OCI-LY1 (cell line): ENCODE measurements at regions not wholly inside any gene's neighbourhood (a gene's known extent, or its start where the extent isn't known, plus 50 kb on each side); places are given as distances from the start of the nearest gene placed in this dataset.
"Not testable (repeated sequence)": the region's sequence is repeated elsewhere in the genome, so short reads cannot be mapped to it uniquely, and the experiment has no call there.

Experiments
- H2AFZ ChIP-seq: fragments of 200-600 bp; sonication (generic), shearing (Covaris generic); 2 replicates; pipeline ENCODE4 v1.6.0; 2014; ENCODE audit warnings: antibody characterized with exemption, mild to moderate bottlenecking, low read length
- H3F3A ChIP-seq: fragments of 200-600 bp; sonication (generic), shearing (Covaris generic); 2 replicates; pipeline ENCODE4 v1.6.0; 2014; ENCODE audit warnings: mild to moderate bottlenecking, antibody characterized with exemption, low read length, moderate library complexity; ENCODE audit not compliant: insufficient read depth
- H3K27ac ChIP-seq: fragments of 200-600 bp; sonication (generic); 2 replicates; pipeline ENCODE4 v1.5.1; 2014; ENCODE audit warnings: low read length, mixed run types, mild to moderate bottlenecking, low read depth; ENCODE audit not compliant: poor library complexity, severe bottlenecking
- H3K27me3 ChIP-seq: fragments of 200-600 bp; sonication (generic); 2 replicates; pipeline ENCODE4 v1.6.0; 2014; ENCODE audit warnings: antibody characterized with exemption, mild to moderate bottlenecking, low read length, moderate library complexity; ENCODE audit not compliant: insufficient read depth
- H3K36me3 ChIP-seq: fragments of 200-600 bp; sonication (generic); 2 replicates; pipeline ENCODE4 v1.6.1; 2014; ENCODE audit warnings: mild to moderate bottlenecking, antibody characterized with exemption, low read length, moderate library complexity, mixed read lengths; ENCODE audit not compliant: insufficient read depth
- H3K4me1 ChIP-seq: fragments of 200-600 bp; sonication (generic); 2 replicates; pipeline ENCODE4 v1.5.1; 2014; ENCODE audit warnings: mild to moderate bottlenecking, low read length, moderate library complexity; ENCODE audit not compliant: insufficient read depth, severe bottlenecking
- H3K4me2 ChIP-seq: fragments of 200-600 bp; sonication (generic), shearing (Covaris generic); 2 replicates; pipeline ENCODE4 v1.6.1; 2014; ENCODE audit warnings: low read length
- H3K4me3 ChIP-seq: fragments of 200-600 bp; sonication (generic); 2 replicates; pipeline ENCODE4 v1.5.1; 2014; ENCODE audit warnings: low read length, low read depth, mild to moderate bottlenecking, mixed read lengths; ENCODE audit not compliant: poor library complexity, severe bottlenecking
- H3K79me2 ChIP-seq: fragments of 200-600 bp; shearing (Covaris generic); 2 replicates; pipeline ENCODE4 v1.6.1; 2016; ENCODE audit warnings: mixed run types, low read length, mixed read lengths; ENCODE audit not compliant: insufficient read depth
- H3K9ac ChIP-seq: fragments of 200-600 bp; sonication (generic), shearing (Covaris generic); 2 replicates; pipeline ENCODE4 v1.6.1; 2014; ENCODE audit warnings: mild to moderate bottlenecking, low read length, mixed read lengths
- H3K9me2 ChIP-seq: fragments of 200-600 bp; sonication (generic), shearing (Covaris generic); 2 replicates; pipeline ENCODE4 v1.6.1; 2014; ENCODE audit warnings: low read depth, mild to moderate bottlenecking, low read length, mixed read lengths
- H3K9me3 ChIP-seq: fragments of 200-600 bp; shearing (Covaris generic); 2 replicates; pipeline ENCODE4 v1.6.1; 2014; ENCODE audit warnings: low read length, mixed read lengths
- H4K20me1 ChIP-seq: fragments of 200-600 bp; sonication (generic), shearing (Covaris generic); 2 replicates; pipeline ENCODE4 v1.6.0; 2016; ENCODE audit warnings: mild to moderate bottlenecking, low read length; ENCODE audit not compliant: insufficient read depth
- CTCF ChIP-seq: fragments of 200-600 bp; sonication (generic), shearing (Covaris generic); IDR thresholded peaks from 2 replicates; pipeline ENCODE4 v1.5.1; 2017; ENCODE audit warnings: mild to moderate bottlenecking, antibody characterized with exemption, low read length, moderate library complexity, mixed read lengths
- EZH2 ChIP-seq: fragments of 200-600 bp; sonication (generic), shearing (Covaris generic); IDR thresholded peaks from 2 replicates; pipeline ENCODE4 v1.8.0; 2017; ENCODE audit warnings: borderline replicate concordance, mixed run types, mild to moderate bottlenecking, antibody characterized with exemption, low read length, moderate library complexity, mixed read lengths

- no peaks in the 10 kb centered on the region for H3K9me3 ChIP-seq
- H3K9ac ChIP-seq: no peak overlapping the region
- no peaks in the 10 kb centered on the region for H3K4me1 ChIP-seq
- H3K4me3 ChIP-seq: no peak overlapping the region
- no peaks in the 10 kb centered on the region for H3K79me2 ChIP-seq
- TF ChIP-seq CTCF (no peak), EZH2 (no peak)
- H3F3A ChIP-seq: no peaks in the 10 kb centered on the region
- H3K4me2 ChIP-seq: no peak overlapping the region
- H3K27me3 ChIP-seq: no peaks in the 10 kb centered on the region
- H3K9me2 ChIP-seq: no peaks in the 10 kb centered on the region
- H3K27ac ChIP-seq: no peak overlapping the region
- H4K20me1 ChIP-seq: no peaks in the 10 kb centered on the region
- no peaks in the 10 kb centered on the region for H3K36me3 ChIP-seq
- H2AFZ ChIP-seq: no peak overlapping the region
These were observed 863.8 kb downstream of the KCNA4 start for GRCh38 chr11:29153078-29153477.

GRCh38 chr11:29142573-29142972 lies 874.3 kb downstream of the KCNA4 start:
- not testable (repeated sequence) for H2AFZ ChIP-seq, H4K20me1 ChIP-seq, H3K9me2 ChIP-seq, H3K9ac ChIP-seq, H3K27ac ChIP-seq, H3K27me3 ChIP-seq, H3F3A ChIP-seq, H3K4me3 ChIP-seq, H3K4me1 ChIP-seq, H3K79me2 ChIP-seq, H3K4me2 ChIP-seq, H3K36me3 ChIP-seq, H3K9me3 ChIP-seq

- Histone ChIP-seq H3K4me1 (no peaks in the 10 kb centered on the region), H4K20me1 (no peaks in the 10 kb centered on the region), H3K9me3 (no peaks in the 10 kb centered on the region), H3K9ac (no peak overlapping the region), H3K79me2 (no peaks in the 10 kb centered on the region), H3K9me2 (no peaks in the 10 kb centered on the region), H2AFZ (no peak overlapping the region), H3K4me3 (no peak overlapping the region), H3K27me3 (no peaks in the 10 kb centered on the region), H3F3A (no peaks in the 10 kb centered on the region), H3K27ac (no peak overlapping the region), H3K36me3 (no peaks in the 10 kb centered on the region), H3K4me2 (no peak overlapping the region)
- TF ChIP-seq CTCF (no peak), EZH2 (no peak)
These were observed 881.3 kb downstream of the KCNA4 start for GRCh38 chr11:29135504-29135903.

- Histone ChIP-seq H4K20me1 (no peaks in the 10 kb centered on the region), H3F3A (no peaks in the 10 kb centered on the region), H3K9me2 (no peaks in the 10 kb centered on the region), H3K9ac (no peak overlapping the region), H3K79me2 (no peaks in the 10 kb centered on the region), H3K9me3 (no peaks in the 10 kb centered on the region), H3K27me3 (no peaks in the 10 kb centered on the region), H3K4me2 (no peak overlapping the region), H3K27ac (no peak overlapping the region), H2AFZ (no peak overlapping the region), H3K4me3 (no peak overlapping the region), H3K36me3 (no peaks in the 10 kb centered on the region), H3K4me1 (no peaks in the 10 kb centered on the region)
- no peak for TF ChIP-seq CTCF
- no peak for TF ChIP-seq EZH2
These were observed 885.8 kb downstream of the KCNA4 start for GRCh38 chr11:29131055-29131454.
